Uterus (tissue), 2 donors: ENCODE measurements at regions not wholly inside any gene's neighbourhood (a gene's known extent, or its start where the extent isn't known, plus 50 kb on each side); places are given as distances from the start of the nearest gene placed in this dataset.

Experiments
- POLR2A ChIP-seq, 2 donors: fragments of 450-650 bp; IDR thresholded peaks; one replicate each; pipeline ENCODE4 v1.6.1; 2016; ENCODE audit warnings: antibody characterized with exemption in 2 of 2, mild to moderate bottlenecking in 1 of 2, moderate library complexity in 1 of 2
- TF ChIP-seq, protein P1 (sequence below), 4 experiments: fragments of 200-600 bp in 2 of 4; fragments of 450-650 bp in 2 of 4; sonication (generic) in 2 of 4; IDR thresholded peaks; one replicate each; pipeline ENCODE4 v1.5.1; 2016 to 2019; ENCODE audit warnings: antibody characterized with exemption in 4 of 4, mild to moderate bottlenecking in 2 of 4, moderate library complexity in 1 of 4

DNA sequence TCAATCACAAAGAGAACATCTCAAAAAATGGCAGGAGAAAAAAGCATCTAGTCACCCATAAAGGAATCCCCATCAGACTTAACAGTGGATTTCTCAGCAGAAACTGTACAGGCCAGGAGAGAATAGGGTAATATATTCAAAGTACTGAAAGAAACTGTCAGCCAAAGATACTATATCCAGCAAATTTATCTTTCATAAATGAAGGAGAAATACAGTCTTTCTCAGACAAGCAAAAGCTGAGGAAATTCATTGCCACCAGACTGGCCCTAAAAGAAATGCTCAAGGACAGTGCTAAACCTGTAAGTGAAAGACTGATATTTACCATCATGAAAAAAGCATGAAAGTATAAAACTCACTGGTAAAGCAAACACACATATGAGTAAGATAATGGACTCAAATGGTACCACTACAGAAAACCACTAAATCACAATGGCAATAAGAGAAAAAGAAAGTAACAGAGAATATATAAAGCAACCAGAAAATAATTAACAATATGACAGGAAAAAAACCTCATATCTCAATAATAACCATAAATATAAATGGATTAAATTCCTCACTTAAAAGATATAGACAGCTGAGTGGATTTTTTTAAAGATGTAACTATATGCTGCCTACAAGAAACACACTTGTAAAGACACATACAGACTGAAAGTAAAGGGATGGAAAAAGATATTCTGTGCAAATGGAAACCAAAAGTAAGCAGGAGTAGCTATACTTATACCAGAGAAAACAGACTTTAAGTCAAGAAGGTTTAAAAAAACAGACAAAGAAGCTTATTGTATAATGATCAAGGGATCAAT is 83.4 kb upstream of the STK39 start:
- TF ChIP-seq, protein P1, sequence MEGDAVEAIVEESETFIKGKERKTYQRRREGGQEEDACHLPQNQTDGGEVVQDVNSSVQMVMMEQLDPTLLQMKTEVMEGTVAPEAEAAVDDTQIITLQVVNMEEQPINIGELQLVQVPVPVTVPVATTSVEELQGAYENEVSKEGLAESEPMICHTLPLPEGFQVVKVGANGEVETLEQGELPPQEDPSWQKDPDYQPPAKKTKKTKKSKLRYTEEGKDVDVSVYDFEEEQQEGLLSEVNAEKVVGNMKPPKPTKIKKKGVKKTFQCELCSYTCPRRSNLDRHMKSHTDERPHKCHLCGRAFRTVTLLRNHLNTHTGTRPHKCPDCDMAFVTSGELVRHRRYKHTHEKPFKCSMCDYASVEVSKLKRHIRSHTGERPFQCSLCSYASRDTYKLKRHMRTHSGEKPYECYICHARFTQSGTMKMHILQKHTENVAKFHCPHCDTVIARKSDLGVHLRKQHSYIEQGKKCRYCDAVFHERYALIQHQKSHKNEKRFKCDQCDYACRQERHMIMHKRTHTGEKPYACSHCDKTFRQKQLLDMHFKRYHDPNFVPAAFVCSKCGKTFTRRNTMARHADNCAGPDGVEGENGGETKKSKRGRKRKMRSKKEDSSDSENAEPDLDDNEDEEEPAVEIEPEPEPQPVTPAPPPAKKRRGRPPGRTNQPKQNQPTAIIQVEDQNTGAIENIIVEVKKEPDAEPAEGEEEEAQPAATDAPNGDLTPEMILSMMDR (IDR thresholded peaks at IDR 0.05), result no peak
- no peak for TF ChIP-seq POLR2A (IDR thresholded peaks at IDR 0.05)
